HL-60 (cell line): ENCODE measurements at regions not wholly inside any gene's neighbourhood (a gene's known extent, or its start where the extent isn't known, plus 50 kb on each side); places are given as distances from the start of the nearest gene placed in this dataset.

ENCODE experiments used
- DNase-seq, 2 experiments: peaks; one replicate each; pipeline ENCODE4 v3.0.0-alpha.2; 2010 to 2020; ENCODE audit warnings: low read depth in 1 of 2, low spot score in 1 of 2
- H3K27ac ChIP-seq: fragments of 250-450 bp; sonication (Bioruptor Pico); replicated peaks from 2 replicates; pipeline ENCODE4 v1.5.1; 2020; ENCODE audit warnings: mild to moderate bottlenecking, moderate library complexity
- H3K27me3 ChIP-seq: fragments of 250-450 bp; sonication (Bioruptor Pico); 2 replicates; pipeline ENCODE4 v1.5.1; 2021; ENCODE audit warnings: mild to moderate bottlenecking, moderate library complexity; ENCODE audit not compliant: insufficient read depth, poor library complexity, severe bottlenecking
- H3K4me3 ChIP-seq: replicated peaks from 2 replicates; pipeline ENCODE4 v1.5.1; 2011; ENCODE audit warnings: mild to moderate bottlenecking, control low read depth, low read length; ENCODE audit not compliant: insufficient read depth
- CTCF ChIP-seq: IDR thresholded peaks from one replicate; pipeline ENCODE4 v1.5.1; 2011; ENCODE audit warnings: low read length, control low read depth, inconsistent platforms; ENCODE audit not compliant: insufficient read depth
- GABPA ChIP-seq: IDR thresholded peaks from 2 replicates; pipeline ENCODE4 v1.6.1; 2012; ENCODE audit warnings: low read depth
- POLR2AphosphoS5 ChIP-seq: IDR thresholded peaks from 2 replicates; pipeline ENCODE4 v1.6.1; 2012; ENCODE audit warnings: low read depth
- REST ChIP-seq: IDR thresholded peaks from 2 replicates; pipeline ENCODE4 v1.6.1; 2012; ENCODE audit warnings: low read depth; ENCODE audit not compliant: insufficient replicate concordance
- SPI1 ChIP-seq: IDR thresholded peaks from 2 replicates; pipeline ENCODE4 v1.6.1; 2012; ENCODE audit warnings: low read depth, mild to moderate bottlenecking, borderline replicate concordance

- Histone ChIP-seq H3K4me3 (no peak overlapping the region), H3K27me3 (no peaks in the 10 kb centered on the region), H3K27ac (no peak overlapping the region)
- DNase-seq: no peak
- no peak for TF ChIP-seq REST
- TF ChIP-seq GABPA: no peak
- TF ChIP-seq POLR2AphosphoS5: no peak
- no peak for TF ChIP-seq SPI1
- no peak for TF ChIP-seq CTCF
These were observed 953.9 kb upstream of the ZNF722 start for GRCh38 chr7:63044721-63045120.

GRCh38 chr7:63045575-63045974 lies 953.1 kb upstream of the ZNF722 start:
- H3K27ac ChIP-seq: no peak overlapping the region
- no peak overlapping the region for H3K4me3 ChIP-seq
- DNase-seq: no peak
- TF ChIP-seq REST: no peak
- no peak for TF ChIP-seq GABPA
- no peak for TF ChIP-seq CTCF
- TF ChIP-seq POLR2AphosphoS5: no peak
- no peak for TF ChIP-seq SPI1
- no peaks in the 10 kb centered on the region for H3K27me3 ChIP-seq

DNA sequence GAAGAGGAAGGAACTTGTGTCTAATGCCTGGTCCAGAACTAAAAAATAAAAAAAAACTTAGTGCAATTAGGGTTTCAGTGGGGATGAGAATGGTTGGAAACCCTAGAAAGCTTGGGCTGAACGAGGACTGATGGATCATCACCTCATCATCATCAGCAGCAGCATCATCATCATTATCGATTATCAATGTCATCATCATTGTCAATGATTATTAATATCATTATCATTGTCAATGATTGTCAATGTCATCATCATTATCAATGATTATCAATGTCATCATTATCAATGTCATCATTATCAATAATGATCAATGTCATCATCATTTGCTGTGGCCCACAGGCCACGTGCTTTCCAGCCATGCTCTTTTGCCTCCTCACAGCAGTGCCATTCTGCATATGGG lies 952.0 kb upstream of the ZNF722 start:
- no peak for DNase-seq
- Histone ChIP-seq H3K27ac (no peak overlapping the region), H3K27me3 (no peaks in the 10 kb centered on the region), H3K4me3 (no peak overlapping the region)
- TF ChIP-seq SPI1: no peak
- TF ChIP-seq REST: no peak
- TF ChIP-seq POLR2AphosphoS5: no peak
- TF ChIP-seq GABPA: no peak
- TF ChIP-seq CTCF: no peak
